ENCODE measurements at regions not wholly inside any gene's neighbourhood (a gene's known extent, or its start where the extent isn't known, plus 50 kb on each side); places are given as distances from the start of the nearest gene placed in this dataset.

DNA sequence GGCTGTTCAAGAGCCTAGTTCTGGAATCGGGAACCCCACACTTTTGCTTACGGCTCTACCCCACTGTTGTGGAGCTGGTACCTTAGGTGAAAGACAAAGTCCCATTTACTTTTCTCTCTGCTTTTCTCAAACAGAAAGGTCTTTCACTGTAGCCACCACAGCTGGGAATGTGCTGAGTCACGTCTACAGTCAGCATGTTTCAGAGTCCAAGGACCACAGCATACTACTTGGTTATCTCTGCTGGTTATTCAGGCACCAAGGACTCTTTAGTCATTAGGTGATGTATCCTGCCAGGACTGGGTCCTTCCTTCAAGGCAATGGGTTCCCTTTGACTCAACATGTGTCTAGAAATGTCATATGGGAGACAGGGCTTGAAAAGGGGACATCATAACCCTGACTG is 266.8 kb upstream of the STEAP1 start:
- Histone ChIP-seq H3K4me1 (ENCODE audit: control insufficient read depth, insufficient read depth, low read length, unreplicated experiment) (no peaks in the 10 kb centered on the region), H3K4me3 (ENCODE audit: low read depth, low read length) (no peak overlapping the region), H3K27ac (ENCODE audit: low read depth, low read length) (no peak overlapping the region), H2AFZ (ENCODE audit: low read length, unreplicated experiment) (no peak overlapping the region), H3K36me3 (ENCODE audit: insufficient read depth, low read length) (no peaks in the 10 kb centered on the region), H3K79me2 (ENCODE audit: control insufficient read depth, insufficient read depth, low read length, unreplicated experiment) (no peaks in the 10 kb centered on the region), H3K27me3 (ENCODE audit: insufficient read depth, low read length) (no peaks in the 10 kb centered on the region)

GRCh38 chr7:89908736-89909135 is 245.5 kb upstream of the STEAP1 start:
- no peaks in the 10 kb centered on the region for H3K4me1 ChIP-seq (ENCODE audit: control insufficient read depth, insufficient read depth, low read length, unreplicated experiment)
- no peaks in the 10 kb centered on the region for H3K79me2 ChIP-seq (ENCODE audit: control insufficient read depth, insufficient read depth, low read length, unreplicated experiment)
- no peaks in the 10 kb centered on the region for H3K36me3 ChIP-seq (ENCODE audit: insufficient read depth, low read length)
- no peak overlapping the region for H2AFZ ChIP-seq (ENCODE audit: low read length, unreplicated experiment)
- H3K27me3 ChIP-seq (ENCODE audit: insufficient read depth, low read length), result no peaks in the 10 kb centered on the region
- no peak overlapping the region for H3K27ac ChIP-seq (ENCODE audit: low read depth, low read length)
- H3K4me3 ChIP-seq (ENCODE audit: low read depth, low read length), result no peak overlapping the region

- Histone ChIP-seq H2AFZ (ENCODE audit: low read length, unreplicated experiment) (no peak overlapping the region), H3K4me1 (ENCODE audit: control insufficient read depth, insufficient read depth, low read length, unreplicated experiment) (no peaks in the 10 kb centered on the region), H3K79me2 (ENCODE audit: control insufficient read depth, insufficient read depth, low read length, unreplicated experiment) (no peaks in the 10 kb centered on the region), H3K27ac (ENCODE audit: low read depth, low read length) (no peak overlapping the region), H3K36me3 (ENCODE audit: insufficient read depth, low read length) (no peaks in the 10 kb centered on the region), H3K27me3 (ENCODE audit: insufficient read depth, low read length) (no peaks in the 10 kb centered on the region), H3K4me3 (ENCODE audit: low read depth, low read length) (no peak overlapping the region)
These were observed 239.6 kb upstream of the STEAP1 start for GRCh38 chr7:89914711-89915110.

DNA sequence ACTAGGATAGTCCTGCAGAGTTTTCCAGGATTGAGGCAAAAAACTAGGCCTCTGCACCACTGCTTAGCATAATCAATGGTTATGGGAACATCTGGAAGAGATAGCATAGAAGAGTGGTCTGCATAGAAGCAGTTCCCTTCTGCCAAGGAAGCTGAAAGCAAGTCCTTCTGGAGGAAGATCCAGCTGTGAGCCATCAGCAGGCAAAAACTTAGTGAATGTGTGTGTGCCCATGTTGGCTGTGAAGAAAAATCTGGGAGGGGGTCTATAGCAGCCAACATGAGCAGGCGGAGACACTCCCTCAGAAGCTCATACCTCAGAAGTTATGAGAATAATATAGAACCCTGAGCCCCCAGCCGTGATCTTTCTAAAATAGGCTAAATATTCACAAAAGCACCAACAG is 228.1 kb upstream of the STEAP1 start:
- H3K79me2 ChIP-seq (ENCODE audit: control insufficient read depth, insufficient read depth, low read length, unreplicated experiment), result no peaks in the 10 kb centered on the region
- no peaks in the 10 kb centered on the region for H3K4me1 ChIP-seq (ENCODE audit: control insufficient read depth, insufficient read depth, low read length, unreplicated experiment)
- no peak overlapping the region for H3K4me3 ChIP-seq (ENCODE audit: low read depth, low read length)
- H3K27me3 ChIP-seq (ENCODE audit: insufficient read depth, low read length), result no peaks in the 10 kb centered on the region
- H2AFZ ChIP-seq (ENCODE audit: low read length, unreplicated experiment), result no peak overlapping the region
- H3K27ac ChIP-seq (ENCODE audit: low read depth, low read length), result no peak overlapping the region
- no peaks in the 10 kb centered on the region for H3K36me3 ChIP-seq (ENCODE audit: insufficient read depth, low read length)

GRCh38 chr7:89926701-89927100 is 227.6 kb upstream of the STEAP1 start:
- H3K27ac ChIP-seq (ENCODE audit: low read depth, low read length), result no peak overlapping the region
- H3K79me2 ChIP-seq (ENCODE audit: control insufficient read depth, insufficient read depth, low read length, unreplicated experiment), result no peaks in the 10 kb centered on the region
- H3K4me3 ChIP-seq (ENCODE audit: low read depth, low read length), result no peak overlapping the region
- H2AFZ ChIP-seq (ENCODE audit: low read length, unreplicated experiment), result no peak overlapping the region
- H3K27me3 ChIP-seq (ENCODE audit: insufficient read depth, low read length), result no peaks in the 10 kb centered on the region
- no peaks in the 10 kb centered on the region for H3K36me3 ChIP-seq (ENCODE audit: insufficient read depth, low read length)
- H3K4me1 ChIP-seq (ENCODE audit: control insufficient read depth, insufficient read depth, low read length, unreplicated experiment), result no peaks in the 10 kb centered on the region

DNA sequence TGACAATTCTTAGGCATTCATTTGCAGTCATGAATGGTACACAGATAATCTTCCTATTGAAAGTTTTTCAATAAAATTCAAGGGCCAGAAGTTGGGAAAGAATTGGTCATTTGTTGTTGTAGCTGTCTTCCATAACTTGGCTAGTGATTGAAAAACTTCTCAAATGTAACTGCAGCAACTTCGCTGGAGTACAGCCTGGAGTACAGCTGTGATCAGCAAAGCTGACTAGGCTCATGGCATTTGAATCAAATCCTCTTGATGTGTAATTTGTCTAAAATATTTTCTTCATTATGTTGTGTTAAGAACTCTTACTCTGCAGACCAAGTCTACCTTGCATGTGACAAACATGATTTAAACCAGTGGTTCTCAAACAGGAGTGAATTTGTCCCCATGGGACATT is 226.5 kb upstream of the STEAP1 start:
- H3K27ac ChIP-seq (ENCODE audit: low read depth, low read length), result no peak overlapping the region
- no peak overlapping the region for H2AFZ ChIP-seq (ENCODE audit: low read length, unreplicated experiment)
- no peaks in the 10 kb centered on the region for H3K36me3 ChIP-seq (ENCODE audit: insufficient read depth, low read length)
- H3K4me3 ChIP-seq (ENCODE audit: low read depth, low read length), result no peak overlapping the region
- H3K4me1 ChIP-seq (ENCODE audit: control insufficient read depth, insufficient read depth, low read length, unreplicated experiment), result no peaks in the 10 kb centered on the region
- no peaks in the 10 kb centered on the region for H3K79me2 ChIP-seq (ENCODE audit: control insufficient read depth, insufficient read depth, low read length, unreplicated experiment)
- H3K27me3 ChIP-seq (ENCODE audit: insufficient read depth, low read length), result no peaks in the 10 kb centered on the region

- no peaks in the 10 kb centered on the region for H3K36me3 ChIP-seq (ENCODE audit: insufficient read depth, low read length)
- H3K27ac ChIP-seq (ENCODE audit: low read depth, low read length), result no peak overlapping the region
- no peaks in the 10 kb centered on the region for H3K27me3 ChIP-seq (ENCODE audit: insufficient read depth, low read length)
- H3K79me2 ChIP-seq (ENCODE audit: control insufficient read depth, insufficient read depth, low read length, unreplicated experiment), result no peaks in the 10 kb centered on the region
- no peak overlapping the region for H2AFZ ChIP-seq (ENCODE audit: low read length, unreplicated experiment)
- no peak overlapping the region for H3K4me3 ChIP-seq (ENCODE audit: low read depth, low read length)
- H3K4me1 ChIP-seq (ENCODE audit: control insufficient read depth, insufficient read depth, low read length, unreplicated experiment), result no peaks in the 10 kb centered on the region
These were observed 225.8 kb upstream of the STEAP1 start for GRCh38 chr7:89928451-89928850.

DNA sequence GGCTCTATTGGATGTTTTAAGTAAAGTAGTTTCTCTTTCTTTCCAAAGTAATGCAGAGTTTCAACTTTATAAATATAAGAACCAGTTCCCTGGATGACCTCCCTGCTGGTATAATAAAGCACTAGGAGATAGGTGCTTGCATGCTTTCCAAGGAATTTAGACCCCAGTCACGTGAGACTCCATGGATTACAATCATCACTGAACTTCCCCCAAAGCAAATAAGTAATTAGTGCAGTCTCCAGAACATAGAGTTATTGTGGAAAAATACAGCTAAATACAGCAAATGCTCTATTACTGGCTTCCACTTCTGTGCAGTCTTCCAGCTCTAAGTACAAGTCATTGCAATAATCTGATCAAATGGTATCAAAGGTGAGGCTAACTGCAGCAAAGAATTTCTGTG is 220.2 kb upstream of the STEAP1 start:
- Histone ChIP-seq H3K27me3 (ENCODE audit: insufficient read depth, low read length) (no peaks in the 10 kb centered on the region), H3K4me3 (ENCODE audit: low read depth, low read length) (no peak overlapping the region), H3K36me3 (ENCODE audit: insufficient read depth, low read length) (no peaks in the 10 kb centered on the region), H3K27ac (ENCODE audit: low read depth, low read length) (no peak overlapping the region), H2AFZ (ENCODE audit: low read length, unreplicated experiment) (no peak overlapping the region), H3K79me2 (ENCODE audit: control insufficient read depth, insufficient read depth, low read length, unreplicated experiment) (no peaks in the 10 kb centered on the region), H3K4me1 (ENCODE audit: control insufficient read depth, insufficient read depth, low read length, unreplicated experiment) (no peaks in the 10 kb centered on the region)

DNA sequence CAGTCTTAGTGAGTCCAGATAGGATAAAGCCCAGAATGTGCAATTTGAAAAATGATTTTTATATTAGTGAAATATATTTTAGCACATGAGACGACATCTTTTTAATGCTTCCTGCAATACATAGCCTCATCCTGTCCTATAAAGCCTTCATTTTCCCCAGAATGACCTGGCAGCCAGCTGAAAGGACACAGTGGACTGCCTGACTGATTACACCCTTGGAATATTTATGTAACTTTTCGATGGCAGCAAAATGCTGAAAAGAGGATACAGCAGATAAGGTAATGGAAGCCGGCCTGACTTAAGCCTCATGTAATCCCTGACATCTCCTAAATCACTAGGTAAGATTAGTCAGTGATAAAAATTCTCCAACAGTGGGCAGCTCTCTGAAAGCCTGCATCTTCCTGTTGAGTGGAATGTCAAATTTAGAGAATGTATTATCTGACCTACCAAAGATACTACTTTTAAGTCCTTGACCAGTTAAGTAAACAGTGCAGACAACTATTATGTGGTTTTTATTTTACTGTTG is 210.7 kb upstream of the STEAP1 start:
- no peaks in the 10 kb centered on the region for H3K27me3 ChIP-seq (ENCODE audit: insufficient read depth, low read length)

GRCh38 chr7:89958525-89959068 is 195.7 kb upstream of the STEAP1 start:
- no peak overlapping the region for H3K4me3 ChIP-seq (ENCODE audit: low read depth, low read length)
- H3K27me3 ChIP-seq (ENCODE audit: insufficient read depth, low read length), result no peaks in the 10 kb centered on the region
- no peaks in the 10 kb centered on the region for H3K79me2 ChIP-seq (ENCODE audit: control insufficient read depth, insufficient read depth, low read length, unreplicated experiment)
- H3K27ac ChIP-seq (ENCODE audit: low read depth, low read length), result no peak overlapping the region
- no peaks in the 10 kb centered on the region for H3K4me1 ChIP-seq (ENCODE audit: control insufficient read depth, insufficient read depth, low read length, unreplicated experiment)
- no peaks in the 10 kb centered on the region for H3K36me3 ChIP-seq (ENCODE audit: insufficient read depth, low read length)
- H2AFZ ChIP-seq (ENCODE audit: low read length, unreplicated experiment), result no peak overlapping the region

More for the DNA sequence above, 210.7 kb upstream of the STEAP1 start:
- no peaks in the 10 kb centered on the region for H3K36me3 ChIP-seq (ENCODE audit: insufficient read depth, low read length)
- H3K4me3 ChIP-seq (ENCODE audit: low read depth, low read length), result no peak overlapping the region
- H3K4me1 ChIP-seq (ENCODE audit: control insufficient read depth, insufficient read depth, low read length, unreplicated experiment), result no peaks in the 10 kb centered on the region
- H3K79me2 ChIP-seq (ENCODE audit: control insufficient read depth, insufficient read depth, low read length, unreplicated experiment), result no peaks in the 10 kb centered on the region
- no peak overlapping the region for H3K27ac ChIP-seq (ENCODE audit: low read depth, low read length)
- no peak overlapping the region for H2AFZ ChIP-seq (ENCODE audit: low read length, unreplicated experiment)

GRCh38 chr7:89966067-89966664 is 188.1 kb upstream of the STEAP1 start:
- Histone ChIP-seq H3K27ac (ENCODE audit: low read depth, low read length) (no peak overlapping the region), H3K79me2 (ENCODE audit: control insufficient read depth, insufficient read depth, low read length, unreplicated experiment) (no peaks in the 10 kb centered on the region), H3K27me3 (ENCODE audit: insufficient read depth, low read length) (no peaks in the 10 kb centered on the region), H3K4me1 (ENCODE audit: control insufficient read depth, insufficient read depth, low read length, unreplicated experiment) (no peaks in the 10 kb centered on the region), H2AFZ (ENCODE audit: low read length, unreplicated experiment) (no peak overlapping the region), H3K4me3 (ENCODE audit: low read depth, low read length) (no peak overlapping the region), H3K36me3 (ENCODE audit: insufficient read depth, low read length) (no peaks in the 10 kb centered on the region)
